Stimulated activated CD8-positive, alpha-beta memory T cell treated with anti-CD3 and anti-CD28 coated beads, Interleukin-2, amount 100 ng/mL, for 48 hours (primary cell): ENCODE measurements at regions not wholly inside any gene's neighbourhood (a gene's known extent, or its start where the extent isn't known, plus 50 kb on each side); places are given as distances from the start of the nearest gene placed in this dataset.

Source experiments
- DNase-seq, 2 donors: peaks; one replicate each; pipeline ENCODE4 v3.0.0-alpha.2; 2020; ENCODE audit warnings: low read depth in 2 of 2

DNA sequence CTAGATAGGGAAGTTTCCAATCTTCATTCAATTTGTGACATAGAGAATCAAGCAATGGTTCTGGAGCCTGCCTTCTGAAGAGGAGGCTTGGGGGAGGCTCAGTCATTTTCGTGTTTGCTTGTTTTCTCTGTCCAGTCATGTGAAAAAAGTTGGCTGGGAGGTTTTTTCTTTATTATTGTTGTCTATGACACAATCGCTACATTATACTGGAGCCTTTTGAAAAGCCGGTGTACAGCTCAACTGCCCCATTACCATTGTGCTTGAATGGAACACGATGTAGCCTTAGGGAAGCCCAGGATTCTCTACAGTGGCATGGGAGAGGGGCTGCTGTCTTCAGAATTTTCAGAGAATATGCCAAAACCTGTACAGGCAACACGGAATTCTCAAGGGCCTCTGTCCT lies 57.9 kb upstream of the NCAM1 start:
- DNase-seq, result no peak

- no peak for DNase-seq
These were observed 50.1 kb upstream of the NCAM1 start for GRCh38 chr11:112911124-112911523.
